H1 (cell line): ENCODE measurements at regions not wholly inside any gene's neighbourhood (a gene's known extent, or its start where the extent isn't known, plus 50 kb on each side); places are given as distances from the start of the nearest gene placed in this dataset.
A peak's percentile ranks its signal among the peaks of the same experiment; 100 is the strongest.

Source experiments
- CTCF ChIA-PET: fragments of 300-600 bp; sonication (Branson Sonifier 250); formaldehyde crosslinking; loops from one replicate; lab custom pipeline; 2021; ENCODE audit not compliant: partially characterized antibody; lab: Charles Lee
- POLR2A ChIA-PET: fragments of 300-600 bp; sonication (Branson Sonifier 250); formaldehyde crosslinking; loops from one replicate; lab custom pipeline; 2021; ENCODE audit warnings: inconsistent platforms; ENCODE audit not compliant: partially characterized antibody; lab: Charles Lee
- DNase-seq, 2 experiments: peaks; one replicate each; pipeline versions ENCODE4 v3.0.0 to v3.0.0-alpha.2; 2010 to 2022; ENCODE audit warnings: low spot score in 2 of 2, low read depth in 1 of 2, mixed read lengths in 1 of 2
- FAIRE-seq: peaks from 2 replicates; lab custom pipeline; 2011; peaks lifted over from hg19 to GRCh38; lab: Jason Lieb, UNC
- H2AFZ ChIP-seq: 2 replicates; pipeline ENCODE4 v1.8.1; 2012; ENCODE audit warnings: low read length, inconsistent platforms
- H2AK5ac ChIP-seq: 2 replicates; pipeline ENCODE4 v1.6.1; 2013; ENCODE audit warnings: low read depth, low read length
- H2BK120ac ChIP-seq: replicated peaks from 2 replicates; pipeline ENCODE3; 2013; ENCODE audit warnings: low read depth, low read length, inconsistent platforms
- H2BK12ac ChIP-seq: 2 replicates; pipeline ENCODE4 v1.6.1; 2013; ENCODE audit warnings: low read depth, low read length
- H2BK15ac ChIP-seq: 2 replicates; pipeline ENCODE4 v1.6.1; 2013; ENCODE audit warnings: low read length
- H2BK20ac ChIP-seq: 2 replicates; pipeline ENCODE4 v1.6.1; 2013; ENCODE audit warnings: low read length
- H2BK5ac ChIP-seq: 2 replicates; pipeline ENCODE4 v1.6.1; 2013; ENCODE audit warnings: low read depth, low read length
- H3K14ac ChIP-seq: 2 replicates; pipeline ENCODE4 v1.6.1; 2013; ENCODE audit warnings: inconsistent platforms; ENCODE audit not compliant: insufficient read length
- H3K18ac ChIP-seq: 2 replicates; pipeline ENCODE4 v1.6.1; 2013; ENCODE audit warnings: low read length; ENCODE audit errors: extremely low read depth
- H3K23ac ChIP-seq: 2 replicates; pipeline ENCODE4 v1.6.1; 2013; ENCODE audit warnings: inconsistent platforms; ENCODE audit not compliant: insufficient read length
- H3K23me2 ChIP-seq: 2 replicates; pipeline ENCODE4 v1.6.1; 2013; ENCODE audit warnings: low read depth, low read length
- H3K27ac ChIP-seq: 2 replicates; pipeline ENCODE4 v1.6.1; 2011; ENCODE audit warnings: low read depth, low read length, inconsistent platforms
- H3K27me3 ChIP-seq, 4 experiments: replicated peaks in 1 of 4; 1 replicate in 1 of 4; 2 replicates in 3 of 4; pipeline versions ENCODE4 v1.6.1 to v1.8.1; 2011 to 2013; ENCODE audit warnings: low read length in 3 of 4, mild to moderate bottlenecking in 3 of 4, inconsistent platforms in 2 of 4, mixed read lengths in 2 of 4, moderate library complexity in 1 of 4; ENCODE audit not compliant: control insufficient read depth in 3 of 4, insufficient read depth in 3 of 4; ENCODE audit errors: extremely low read depth in 1 of 4
- H3K36me3 ChIP-seq, 4 experiments: 2 replicates each; pipeline versions ENCODE4 v1.6.1 to v1.8.1; 2011 to 2013; ENCODE audit warnings: mild to moderate bottlenecking in 4 of 4, low read length in 3 of 4, moderate library complexity in 2 of 4, control low read depth in 1 of 4, inconsistent platforms in 1 of 4; ENCODE audit not compliant: insufficient read depth in 4 of 4, control insufficient read depth in 2 of 4
- H3K4ac ChIP-seq: replicated peaks from 2 replicates; pipeline ENCODE3; 2013; ENCODE audit warnings: low read length, low read depth, mixed read lengths, inconsistent platforms; ENCODE audit not compliant: insufficient read length
- H3K4me1 ChIP-seq, 4 experiments: replicated peaks in 1 of 4; 1 replicate in 1 of 4; 2 replicates in 3 of 4; pipeline versions ENCODE4 v1.6.1 to v1.8.1; 2011 to 2013; ENCODE audit warnings: low read length in 3 of 4, inconsistent platforms in 2 of 4, mixed read lengths in 1 of 4; ENCODE audit not compliant: insufficient read depth in 4 of 4, control insufficient read depth in 3 of 4
- H3K4me2 ChIP-seq, 2 experiments: 2 replicates each; pipeline versions ENCODE4 v1.6.1 to v1.8.1; 2011 to 2013; ENCODE audit warnings: low read depth in 2 of 2, low read length in 2 of 2, control low read depth in 1 of 2, inconsistent platforms in 1 of 2, mild to moderate bottlenecking in 1 of 2; ENCODE audit not compliant: insufficient read depth in 1 of 2
- H3K4me3 ChIP-seq, 4 experiments: fragments of 200-600, 300-600 bp in 1 of 4; sonication (generic), shearing (Covaris generic), sonication (Bioruptor Twin) in 1 of 4; 2 replicates each; pipeline versions ENCODE4 v1.5.1 to v1.8.1; 2011 to 2016; ENCODE audit warnings: low read length in 4 of 4, low read depth in 3 of 4, control low read depth in 2 of 4, inconsistent platforms in 2 of 4, mild to moderate bottlenecking in 2 of 4, mixed read lengths in 1 of 4, moderate library complexity in 1 of 4; ENCODE audit not compliant: insufficient read depth in 2 of 4; ENCODE audit errors: extremely low read depth in 1 of 4
- H3K56ac ChIP-seq: replicated peaks from 2 replicates; pipeline ENCODE3; 2013; ENCODE audit warnings: low read depth, mild to moderate bottlenecking, mixed read lengths, low read length, inconsistent platforms; ENCODE audit not compliant: insufficient read length
- H3K79me1 ChIP-seq: 2 replicates; pipeline ENCODE4 v1.6.1; 2013; ENCODE audit warnings: low read depth, low read length, control low read depth
- H3K79me2 ChIP-seq, 2 experiments: 2 replicates each; pipeline versions ENCODE4 v1.6.1 to v1.8.1; 2012 to 2013; ENCODE audit warnings: low read length in 2 of 2, mild to moderate bottlenecking in 2 of 2, inconsistent platforms in 1 of 2; ENCODE audit not compliant: insufficient read depth in 2 of 2, control insufficient read depth in 1 of 2
- H3K9ac ChIP-seq, 4 experiments: replicated peaks in 1 of 4; 1 replicate in 1 of 4; 2 replicates in 3 of 4; pipeline versions ENCODE4 v1.6.1 to v1.8.1; 2011 to 2013; ENCODE audit warnings: low read depth in 3 of 4, low read length in 3 of 4, control low read depth in 2 of 4, mild to moderate bottlenecking in 2 of 4, moderate library complexity in 2 of 4, inconsistent platforms in 1 of 4; ENCODE audit errors: extremely low read depth in 1 of 4
- H3K9me3 ChIP-seq, 2 experiments: 2 replicates each; pipeline versions ENCODE4 v1.6.1 to v1.8.1; 2012 to 2013; ENCODE audit warnings: mild to moderate bottlenecking in 2 of 2, moderate library complexity in 2 of 2, control low read depth in 1 of 2, inconsistent platforms in 1 of 2, low read depth in 1 of 2, low read length in 1 of 2, mixed read lengths in 1 of 2; ENCODE audit not compliant: insufficient read depth in 2 of 2
- H4K20me1 ChIP-seq, 2 experiments: replicated peaks in 1 of 2; 2 replicates each; pipeline versions ENCODE3 to v1.8.1; 2011 to 2013; ENCODE audit warnings: inconsistent platforms in 2 of 2, low read length in 2 of 2, mild to moderate bottlenecking in 1 of 2; ENCODE audit not compliant: insufficient read depth in 2 of 2, control insufficient read depth in 1 of 2
- H4K5ac ChIP-seq: 2 replicates; pipeline ENCODE4 v1.6.1; 2013; ENCODE audit warnings: low read length, low read depth, mixed read lengths, inconsistent platforms; ENCODE audit not compliant: insufficient read length
- H4K8ac ChIP-seq: 2 replicates; pipeline ENCODE4 v1.8.0; 2013; ENCODE audit warnings: mild to moderate bottlenecking, moderate library complexity, low read length, inconsistent platforms; ENCODE audit not compliant: insufficient read depth; ENCODE audit errors: extremely low read depth
- H4K91ac ChIP-seq: replicated peaks from 2 replicates; pipeline ENCODE3; 2013; ENCODE audit warnings: low read length, mixed read lengths, inconsistent platforms; ENCODE audit not compliant: insufficient read length
- BRCA1 ChIP-seq: IDR thresholded peaks from 2 replicates; pipeline ENCODE4 v1.6.1; 2012; ENCODE audit warnings: low read depth, low read length, improper control_type of control experiment
- CBX8 ChIP-seq: fragments of 300-800, 300-1000 bp; sonication (generic); IDR thresholded peaks from 2 replicates; pipeline ENCODE4 v1.7.1; 2016; ENCODE audit warnings: low read depth, low read length, borderline replicate concordance
- CHD1 ChIP-seq: IDR thresholded peaks from 2 replicates; pipeline ENCODE4 v1.6.1; 2012; ENCODE audit warnings: low read depth, low read length, improper control_type of control experiment
- MAFK ChIP-seq: IDR thresholded peaks from 2 replicates; pipeline ENCODE4 v1.6.1; 2012; ENCODE audit warnings: low read depth, mild to moderate bottlenecking, improper control_type of control experiment, low read length
- POU5F1 ChIP-seq: IDR thresholded peaks from 2 replicates; pipeline ENCODE4 v1.6.1; 2011; ENCODE audit warnings: low read depth, mild to moderate bottlenecking, low read length, moderate library complexity
- RNF2 ChIP-seq: fragments of 200-900, 300-1000 bp; sonication (generic); IDR thresholded peaks from 2 replicates; pipeline ENCODE4 v1.7.1; 2016; ENCODE audit warnings: borderline replicate concordance, low read depth, mild to moderate bottlenecking, antibody characterized with exemption, low read length; ENCODE audit not compliant: poor library complexity, severe bottlenecking; ENCODE audit errors: missing control alignments
- TAF7 ChIP-seq: optimal IDR thresholded peaks from 2 replicates; pipeline ENCODE3; 2011; ENCODE audit warnings: low read depth, mild to moderate bottlenecking, inconsistent platforms, low read length, moderate library complexity, borderline replicate concordance
- TCF12 ChIP-seq: IDR thresholded peaks from 2 replicates; pipeline ENCODE4 v1.6.1; 2011; ENCODE audit warnings: low read depth, mild to moderate bottlenecking, low read length
- WGBS, 2 experiments: shearing (Covaris generic) in 1 of 2; methylation state at CpG; one replicate each; pipeline versions ENCODE4 v1.1.6 to v1.1.7; 2013 to 2015; ENCODE audit warnings: low lambda C conversion rate in 2 of 2, mixed read lengths in 2 of 2, inconsistent platforms in 1 of 2, low coverage in 1 of 2, missing lambda C conversion rate in 1 of 2; ENCODE audit not compliant: insufficient replicate concordance in 2 of 2, insufficient coverage in 1 of 2, insufficient read length in 1 of 2; ENCODE audit errors: extremely low coverage in 1 of 2, missing lambda C conversion rate in 1 of 2; 5-methylcytosine and 5-hydroxymethylcytosine counted together

DNA sequence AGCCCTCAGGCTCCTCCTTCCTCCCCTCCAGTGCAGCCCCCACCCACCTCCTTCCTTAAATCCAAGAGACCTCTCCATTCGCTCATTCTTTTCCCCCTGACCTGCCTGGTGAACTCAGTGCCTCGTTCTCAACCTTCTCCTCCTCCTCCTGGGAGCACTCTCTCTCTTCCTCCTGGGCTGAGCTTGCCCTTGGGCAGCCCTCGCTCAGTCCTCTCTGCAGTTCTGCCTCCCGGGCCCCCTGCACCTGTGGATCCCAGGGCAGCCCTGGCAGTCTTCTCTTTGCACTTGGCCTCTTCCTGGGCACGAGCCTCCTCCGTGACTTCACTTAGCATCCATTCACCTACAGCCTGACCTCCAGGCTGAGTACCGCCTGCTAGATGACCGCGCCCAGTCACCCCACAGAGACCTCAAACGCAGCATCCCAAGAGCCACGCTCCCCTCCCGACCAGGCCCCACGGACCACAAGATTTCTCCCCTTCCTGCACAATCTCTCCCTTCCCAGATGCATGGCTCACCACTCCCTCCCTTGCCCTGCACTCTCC is 58.9 kb upstream of the ID2 start:
- no peak for DNase-seq
- POLR2A ChIA-PET = interaction anchor here (1.5 kb wide), 1 partner anchor 19 kb away, joined by 3 read pairs; no protein-coding TSS in a partner anchor
- H4K5ac ChIP-seq = no peak overlapping the region
- no peak overlapping the region for H2BK12ac ChIP-seq
- H4K8ac ChIP-seq = 0 out of 2 replicates have a peak overlapping the region, but pooled peaks have one; percentile 15
- FAIRE-seq = no peak
- no peak for TF ChIP-seq TAF7
- TF ChIP-seq RNF2 = no peak
- no peak for TF ChIP-seq TCF12
- no peak for TF ChIP-seq CBX8
- TF ChIP-seq CHD1 = no peak
- TF ChIP-seq POU5F1 = no peak
- TF ChIP-seq MAFK = no peak
- TF ChIP-seq BRCA1 = no peak
- no peak overlapping the region; a peak in 1 of 7 replicates for H3K9ac ChIP-seq
- H3K27ac ChIP-seq = no peak overlapping the region
- H3K36me3 ChIP-seq = no peaks in the 10 kb centered on the region
- H3K27me3 ChIP-seq = no peaks in the 10 kb centered on the region
- no peaks in the 10 kb centered on the region for H3K79me1 ChIP-seq
- no peak overlapping the region for H3K4ac ChIP-seq
- peaks cover 0 to 3% of the 10 kb centered on the region in 2 experiments for H4K20me1 ChIP-seq
- H3K4me2 ChIP-seq = no peak overlapping the region
- no peaks in the 10 kb centered on the region; a peak in 1 of 7 replicates for H3K4me1 ChIP-seq
- H2BK15ac ChIP-seq = 0 out of 2 replicates have a peak overlapping the region, but pooled peaks have one; percentile 8
- H3K18ac ChIP-seq = no peak overlapping the region
- H2BK120ac ChIP-seq = no peak overlapping the region
- H3K56ac ChIP-seq = no peak overlapping the region
- no peak overlapping the region for H2BK5ac ChIP-seq
- peaks cover 3% of the 10 kb centered on the region; the same call in 1 of the 2 replicates for H3K23me2 ChIP-seq
- CTCF ChIA-PET = interaction anchor here (1.7 kb wide), 1 partner anchor 10 kb away, joined by 5 read pairs; no protein-coding TSS in a partner anchor
- no peak overlapping the region for H4K91ac ChIP-seq
- H3K9me3 ChIP-seq = no peaks in the 10 kb centered on the region
- H2BK20ac ChIP-seq = no peak overlapping the region
- 80% methylated on average over 11 of the region's 13 CpGs; no CpG with 5 or more reads in 1 of the 2 experiments for WGBS, 2 experiments
- H3K23ac ChIP-seq = no peak overlapping the region
- no peak overlapping the region for H2AK5ac ChIP-seq
- no peak overlapping the region; the same call in 1 of the 2 replicates for H2AFZ ChIP-seq
- H3K79me2 ChIP-seq = no peaks in the 10 kb centered on the region
- no peak overlapping the region for H3K14ac ChIP-seq
- no peak overlapping the region for H3K4me3 ChIP-seq
